ENCODE measurements at regions not wholly inside any gene's neighbourhood (a gene's known extent, or its start where the extent isn't known, plus 50 kb on each side); places are given as distances from the start of the nearest gene placed in this dataset.

DNA sequence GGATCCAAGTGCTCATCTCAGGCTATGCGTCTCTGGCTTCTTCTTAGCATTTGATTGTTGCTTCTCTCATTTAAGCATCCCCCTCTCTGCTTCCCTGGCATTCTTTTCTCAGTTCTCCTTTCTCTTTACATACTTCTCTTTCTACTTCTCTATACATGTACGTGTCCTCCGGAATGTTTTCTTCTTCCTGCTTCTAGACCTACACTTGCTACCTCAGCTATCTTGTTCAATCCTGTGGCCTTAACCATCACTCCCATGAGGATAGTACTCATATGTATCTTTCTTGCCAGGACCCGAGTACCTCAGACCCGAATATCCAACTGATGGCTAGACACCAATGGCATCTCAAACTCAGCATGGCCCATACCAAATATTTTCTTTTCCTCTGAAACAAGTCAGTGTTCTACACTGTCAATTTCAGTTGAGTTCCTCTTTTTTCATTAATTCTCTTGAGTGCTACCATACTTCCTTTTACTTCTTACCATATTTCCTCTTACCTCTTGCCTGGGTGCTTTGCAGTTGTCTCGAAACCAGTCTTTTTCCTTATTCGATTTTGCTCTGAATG, 115.1 kb upstream of the SLC38A2 start:
- Mint-ChIP-seq H3K4me1 (peaks cover 20% of the 10 kb centered on the region), H3K4me3 (no peak overlapping the region), H3K27me3 (ENCODE audit: low read depth) (no peaks in the 10 kb centered on the region), H3K36me3 (no peaks in the 10 kb centered on the region), H3K9me3 (no peaks in the 10 kb centered on the region), H3K27ac (no peak overlapping the region)
- TF ChIP-seq MXD4 (CRISPR knock-in tag; IDR thresholded peaks at IDR 0.05; ENCODE audit: borderline replicate concordance) = no peak
- TF ChIP-seq, protein P1, sequence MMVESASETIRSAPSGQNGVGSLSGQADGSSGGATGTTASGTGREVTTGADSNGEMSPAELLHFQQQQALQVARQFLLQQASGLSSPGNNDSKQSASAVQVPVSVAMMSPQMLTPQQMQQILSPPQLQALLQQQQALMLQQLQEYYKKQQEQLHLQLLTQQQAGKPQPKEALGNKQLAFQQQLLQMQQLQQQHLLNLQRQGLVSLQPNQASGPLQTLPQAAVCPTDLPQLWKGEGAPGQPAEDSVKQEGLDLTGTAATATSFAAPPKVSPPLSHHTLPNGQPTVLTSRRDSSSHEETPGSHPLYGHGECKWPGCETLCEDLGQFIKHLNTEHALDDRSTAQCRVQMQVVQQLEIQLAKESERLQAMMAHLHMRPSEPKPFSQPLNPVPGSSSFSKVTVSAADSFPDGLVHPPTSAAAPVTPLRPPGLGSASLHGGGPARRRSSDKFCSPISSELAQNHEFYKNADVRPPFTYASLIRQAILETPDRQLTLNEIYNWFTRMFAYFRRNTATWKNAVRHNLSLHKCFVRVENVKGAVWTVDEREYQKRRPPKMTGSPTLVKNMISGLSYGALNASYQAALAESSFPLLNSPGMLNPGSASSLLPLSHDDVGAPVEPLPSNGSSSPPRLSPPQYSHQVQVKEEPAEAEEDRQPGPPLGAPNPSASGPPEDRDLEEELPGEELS (CRISPR knock-in tag; IDR thresholded peaks at IDR 0.05) = no peak
- no peak for TF ChIP-seq SP1 (CRISPR knock-in tag; conservative IDR thresholded peaks at IDR 0.05)
- no peak for TF ChIP-seq USF1 (CRISPR knock-in tag; IDR thresholded peaks at IDR 0.05)
- CTCF ChIA-PET = no interaction called here
- no peak for DNase-seq (ENCODE audit: low spot score)
- POLR2A ChIA-PET = no interaction called here
- ATAC-seq = no peak

GRCh38 chr12:46486588-46486987, 114.0 kb upstream of the SLC38A2 start:
- DNase-seq (ENCODE audit: low spot score) = no peak
- no peak for ATAC-seq
- CTCF ChIA-PET = no interaction called here
- Mint-ChIP-seq H3K4me1 (peaks cover 23% of the 10 kb centered on the region), H3K9me3 (no peaks in the 10 kb centered on the region), H3K4me3 (no peak overlapping the region), H3K27me3 (ENCODE audit: low read depth) (no peaks in the 10 kb centered on the region), H3K27ac (no peak overlapping the region), H3K36me3 (no peaks in the 10 kb centered on the region)
- POLR2A ChIA-PET = no interaction called here
- TF ChIP-seq NFYB (CRISPR knock-in tag; conservative IDR thresholded peaks at IDR 0.05; ENCODE audit: low read depth) = no peak

DNA sequence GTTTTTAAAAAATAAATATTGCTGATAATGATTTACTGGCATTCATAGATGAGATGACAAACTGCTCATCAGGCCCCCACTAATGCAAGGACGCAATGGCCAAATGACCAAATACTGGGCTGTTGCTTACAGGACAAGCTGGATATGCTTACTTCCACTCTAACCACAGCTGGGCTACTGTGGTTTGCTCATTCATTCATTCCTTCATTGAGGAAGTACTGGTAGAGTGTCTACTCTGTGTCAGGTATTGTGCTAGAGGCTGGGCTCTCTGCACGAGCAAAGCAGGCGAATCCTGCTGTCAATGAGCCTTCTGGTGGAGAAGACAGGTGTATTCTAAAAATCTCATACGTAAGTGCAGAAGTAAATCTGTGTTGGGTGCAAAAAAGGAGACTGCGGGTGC, 113.3 kb upstream of the SLC38A2 start:
- Mint-ChIP-seq H3K36me3 (no peaks in the 10 kb centered on the region), H3K9me3 (no peaks in the 10 kb centered on the region), H3K27me3 (ENCODE audit: low read depth) (no peaks in the 10 kb centered on the region), H3K4me1 (peaks cover 23% of the 10 kb centered on the region), H3K4me3 (no peak overlapping the region), H3K27ac (no peak overlapping the region)
- ATAC-seq (no peak), DNase-seq (ENCODE audit: low spot score) (no peak)
- CTCF ChIA-PET = no interaction called here
- TF ChIP-seq ZNF416 (CRISPR knock-in tag; IDR thresholded peaks at IDR 0.05) (no peak), SOX15 (CRISPR knock-in tag; IDR thresholded peaks at IDR 0.05) (no peak)
- POLR2A ChIA-PET = no interaction called here

GRCh38 chr12:46484396-46485061, 112.0 kb upstream of the SLC38A2 start:
- no peaks in the 10 kb centered on the region for H3K27me3 Mint-ChIP-seq (ENCODE audit: low read depth)
- H3K36me3 Mint-ChIP-seq = no peaks in the 10 kb centered on the region
- CTCF ChIA-PET = interaction anchor here (1.0 to 1.8 kb wide), 2 partner anchors 9 to 131 kb away, joined by 4 read pairs; no protein-coding TSS in a partner anchor
- TF ChIP-seq GABPB1 (CRISPR knock-in tag; IDR thresholded peaks at IDR 0.05) (0 out of 2 replicates have a peak, but pooled peaks have one; percentile 21), FOXP1 (CRISPR knock-in tag; IDR thresholded peaks at IDR 0.05; ENCODE audit: borderline replicate concordance) (no peak)
- DNase-seq (ENCODE audit: low spot score) (no peak), ATAC-seq (no peak)
- no peak overlapping the region for H3K4me3 Mint-ChIP-seq
- no peaks in the 10 kb centered on the region for H3K9me3 Mint-ChIP-seq
- peaks cover 23% of the 10 kb centered on the region for H3K4me1 Mint-ChIP-seq
- POLR2A ChIA-PET = no interaction called here
- no peak overlapping the region for H3K27ac Mint-ChIP-seq

- TF ChIP-seq GABPB1 (CRISPR knock-in tag; IDR thresholded peaks at IDR 0.05) (peak; percentile 76), ATF6 (CRISPR knock-in tag; IDR thresholded peaks at IDR 0.05) (no peak)
- TF ChIP-seq, protein P2, sequence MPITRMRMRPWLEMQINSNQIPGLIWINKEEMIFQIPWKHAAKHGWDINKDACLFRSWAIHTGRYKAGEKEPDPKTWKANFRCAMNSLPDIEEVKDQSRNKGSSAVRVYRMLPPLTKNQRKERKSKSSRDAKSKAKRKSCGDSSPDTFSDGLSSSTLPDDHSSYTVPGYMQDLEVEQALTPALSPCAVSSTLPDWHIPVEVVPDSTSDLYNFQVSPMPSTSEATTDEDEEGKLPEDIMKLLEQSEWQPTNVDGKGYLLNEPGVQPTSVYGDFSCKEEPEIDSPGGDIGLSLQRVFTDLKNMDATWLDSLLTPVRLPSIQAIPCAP (CRISPR knock-in tag; IDR thresholded peaks at IDR 0.05) = no peak
- Mint-ChIP-seq H3K4me3 (no peak overlapping the region), H3K4me1 (peaks cover 23% of the 10 kb centered on the region), H3K27ac (no peak overlapping the region), H3K27me3 (ENCODE audit: low read depth) (no peaks in the 10 kb centered on the region), H3K36me3 (no peaks in the 10 kb centered on the region), H3K9me3 (no peaks in the 10 kb centered on the region)
- ATAC-seq = peak; percentile 58
- CTCF ChIA-PET = interaction anchor here (1.0 to 1.8 kb wide), 3 partner anchors 9 to 178 kb away, joined by 4 read pairs; no protein-coding TSS in a partner anchor
- DNase-seq (ENCODE audit: low spot score) = no peak
- POLR2A ChIA-PET = no interaction called here
Measured at GRCh38 chr12:46483572-46484395, 111.2 kb upstream of the SLC38A2 start.

Measured in WTC11 (cell line).